Mesenchymal stem cell (in vitro differentiated cells and primary cell): ENCODE measurements at regions not wholly inside any gene's neighbourhood (a gene's known extent, or its start where the extent isn't known, plus 50 kb on each side); places are given as distances from the start of the nearest gene placed in this dataset.

Source experiments
- DNase-seq: peaks from one replicate; pipeline ENCODE4 v3.0.0-alpha.2; 2013
- H2AFZ ChIP-seq: one replicate; pipeline ENCODE4 v1.6.1; 2013; ENCODE audit warnings: low read depth, mild to moderate bottlenecking, control low read depth, inconsistent platforms, low read length, moderate library complexity
- H2AK5ac ChIP-seq: 2 replicates; pipeline ENCODE4 v1.6.1; 2013; ENCODE audit warnings: low read length, moderate library complexity, mild to moderate bottlenecking, inconsistent platforms; ENCODE audit not compliant: severe bottlenecking
- H2BK120ac ChIP-seq: one replicate; pipeline ENCODE4 v1.6.1; 2013; ENCODE audit warnings: low read depth, mild to moderate bottlenecking, inconsistent platforms, low read length, moderate library complexity
- H2BK12ac ChIP-seq, 2 experiments: one replicate each; pipeline ENCODE4 v1.6.1; 2013; ENCODE audit warnings: inconsistent platforms in 2 of 2, low read length in 2 of 2, mild to moderate bottlenecking in 2 of 2, moderate library complexity in 2 of 2, control low read depth in 1 of 2
- H2BK15ac ChIP-seq: one replicate; pipeline ENCODE4 v1.6.1; 2013; ENCODE audit warnings: mild to moderate bottlenecking, low read depth, inconsistent platforms; ENCODE audit not compliant: poor library complexity, severe bottlenecking
- H2BK5ac ChIP-seq: 2 replicates; pipeline ENCODE4 v1.6.1; 2013; ENCODE audit warnings: low read depth, mild to moderate bottlenecking, low read length, control low read depth, inconsistent platforms; ENCODE audit not compliant: poor library complexity, severe bottlenecking
- H3K14ac ChIP-seq, 2 experiments: one replicate each; pipeline ENCODE4 v1.6.1; 2013; ENCODE audit warnings: inconsistent platforms in 2 of 2, low read length in 2 of 2, control low read depth in 1 of 2, mild to moderate bottlenecking in 1 of 2, moderate library complexity in 1 of 2
- H3K18ac ChIP-seq, 2 experiments: one replicate each; pipeline ENCODE4 v1.6.1; 2013; ENCODE audit warnings: inconsistent platforms in 2 of 2, low read length in 2 of 2, control low read depth in 1 of 2, low read depth in 1 of 2, mild to moderate bottlenecking in 1 of 2
- H3K23ac ChIP-seq, 2 experiments: one replicate each; pipeline ENCODE4 v1.6.1; 2013; ENCODE audit warnings: inconsistent platforms in 2 of 2, low read length in 2 of 2, mild to moderate bottlenecking in 2 of 2, moderate library complexity in 2 of 2, control low read depth in 1 of 2
- H3K27ac ChIP-seq: 2 replicates; pipeline ENCODE4 v1.5.1; 2013; ENCODE audit warnings: mild to moderate bottlenecking, moderate library complexity, low read length, control low read depth, inconsistent platforms; ENCODE audit not compliant: poor library complexity, severe bottlenecking
- H3K27me3 ChIP-seq, 2 experiments: 2 replicates each; pipeline versions ENCODE4 v1.6.1 to v1.7.0; 2013; ENCODE audit warnings: low read length in 2 of 2, mild to moderate bottlenecking in 2 of 2, moderate library complexity in 2 of 2, control low read depth in 1 of 2, inconsistent platforms in 1 of 2; ENCODE audit not compliant: control insufficient read depth in 1 of 2, insufficient read depth in 1 of 2
- H3K36me3 ChIP-seq, 2 experiments: 2 replicates each; pipeline versions ENCODE4 v1.6.1 to v1.7.0; 2013; ENCODE audit warnings: low read length in 2 of 2, control low read depth in 1 of 2, inconsistent platforms in 1 of 2, low read depth in 1 of 2, mild to moderate bottlenecking in 1 of 2; ENCODE audit not compliant: insufficient read depth in 2 of 2, control insufficient read depth in 1 of 2
- H3K4ac ChIP-seq, 2 experiments: one replicate each; pipeline ENCODE4 v1.6.1; 2013; ENCODE audit warnings: inconsistent platforms in 2 of 2, low read length in 2 of 2, mild to moderate bottlenecking in 2 of 2, moderate library complexity in 2 of 2, control low read depth in 1 of 2, low read depth in 1 of 2
- H3K4me1 ChIP-seq: 2 replicates; pipeline ENCODE4 v1.6.1; 2013; ENCODE audit warnings: low read depth, low read length, control low read depth; ENCODE audit not compliant: control insufficient read depth, insufficient read depth
- H3K4me2 ChIP-seq: 2 replicates; pipeline ENCODE4 v1.6.1; 2013; ENCODE audit warnings: low read length, mild to moderate bottlenecking, inconsistent platforms; ENCODE audit not compliant: poor library complexity, severe bottlenecking
- H3K4me3 ChIP-seq, 2 experiments: 2 replicates each; pipeline versions ENCODE4 v1.5.1 to v1.7.0; 2013; ENCODE audit warnings: low read length in 2 of 2, mild to moderate bottlenecking in 2 of 2, control low read depth in 1 of 2, low read depth in 1 of 2; ENCODE audit not compliant: insufficient read depth in 1 of 2
- H3K79me1 ChIP-seq: replicated peaks from 2 replicates; pipeline ENCODE4 v1.6.1; 2013; ENCODE audit warnings: mild to moderate bottlenecking, control low read depth, low read length, inconsistent platforms; ENCODE audit not compliant: poor library complexity, severe bottlenecking
- H3K9ac ChIP-seq: 2 replicates; pipeline ENCODE4 v1.7.0; 2013; ENCODE audit warnings: mild to moderate bottlenecking, low read length, moderate library complexity
- H3K9me3 ChIP-seq: 2 replicates; pipeline ENCODE4 v1.7.0; 2013; ENCODE audit warnings: mild to moderate bottlenecking, low read length; ENCODE audit not compliant: control insufficient read depth
- H4K8ac ChIP-seq: one replicate; pipeline ENCODE4 v1.6.1; 2013; ENCODE audit warnings: inconsistent platforms, mild to moderate bottlenecking, low read length, moderate library complexity
- H4K91ac ChIP-seq: one replicate; pipeline ENCODE4 v1.6.1; 2013; ENCODE audit warnings: mild to moderate bottlenecking, low read length, inconsistent platforms
- WGBS: methylation state at CpG from one replicate; pipeline ENCODE4 v1.1.7; 2013; ENCODE audit warnings: mixed read lengths; 5-methylcytosine and 5-hydroxymethylcytosine counted together

DNA sequence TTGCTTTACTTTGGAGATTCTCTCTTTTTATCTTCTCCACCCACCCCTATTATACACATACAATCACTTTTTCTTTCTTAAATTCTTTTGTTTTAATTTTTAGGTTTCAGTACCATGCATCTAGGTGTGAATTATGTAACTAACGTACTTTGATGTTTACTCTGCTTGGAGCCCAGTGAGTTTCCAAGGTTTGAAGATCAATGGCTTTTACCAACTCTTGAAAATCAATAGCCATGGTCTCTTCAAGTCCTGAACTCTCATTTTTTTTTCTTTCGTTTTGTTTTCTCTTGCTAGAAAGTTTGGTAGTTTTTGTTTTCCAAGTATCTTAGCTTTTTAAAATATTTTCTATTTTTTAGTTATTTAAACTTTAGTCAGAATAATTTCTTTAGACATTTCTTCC lies 417.2 kb downstream of the ZBBX start:
- no peak overlapping the region for H4K91ac ChIP-seq
- 85% methylated on average over 1 of the region's 2 CpGs for WGBS
- H2BK5ac ChIP-seq: no peak overlapping the region

DNA sequence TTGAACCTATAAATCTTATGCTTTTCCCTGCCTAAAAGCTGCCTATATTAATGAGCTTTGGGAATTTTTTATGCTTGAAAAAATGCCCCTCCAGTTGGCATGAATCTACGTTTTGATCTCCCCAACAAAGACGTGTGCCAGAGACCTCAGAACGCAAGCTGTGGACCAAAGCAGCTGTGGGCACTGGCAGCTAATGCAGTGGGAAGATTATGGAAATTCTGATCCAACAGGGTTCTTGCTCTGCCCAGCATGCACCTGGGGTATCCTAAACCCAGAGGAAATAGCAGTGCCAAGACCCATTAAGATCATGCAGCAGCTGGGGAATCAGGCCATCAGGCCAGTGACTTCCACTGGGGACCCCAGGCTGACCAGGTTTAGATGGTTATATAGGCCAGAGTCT lies 423.0 kb downstream of the ZBBX start:
- no peak overlapping the region for H4K8ac ChIP-seq
- DNase-seq: no peak
- no peak overlapping the region for H3K18ac ChIP-seq
- H2AFZ ChIP-seq: no peak overlapping the region
- H2BK120ac ChIP-seq: no peak overlapping the region
- no peak overlapping the region for H4K91ac ChIP-seq
- H2BK15ac ChIP-seq: no peak overlapping the region
- H3K23ac ChIP-seq: no peak overlapping the region
- H3K9ac ChIP-seq: no peak overlapping the region
- H3K4me3 ChIP-seq: no peak overlapping the region
- no peak overlapping the region for H2BK12ac ChIP-seq
- no peak overlapping the region for H3K27ac ChIP-seq
- H3K36me3 ChIP-seq: no peaks in the 10 kb centered on the region
- no peak overlapping the region for H3K4me2 ChIP-seq
- H3K4ac ChIP-seq: no peak overlapping the region
- no peaks in the 10 kb centered on the region for H3K27me3 ChIP-seq
- H3K4me1 ChIP-seq: no peaks in the 10 kb centered on the region
- WGBS: 94% methylated on average over 3 of the region's 3 CpGs
- no peak overlapping the region for H2AK5ac ChIP-seq
- H3K14ac ChIP-seq: no peak overlapping the region
- no peak overlapping the region for H2BK5ac ChIP-seq
- peaks cover 7% of the 10 kb centered on the region for H3K9me3 ChIP-seq
- no peaks in the 10 kb centered on the region for H3K79me1 ChIP-seq

More for the DNA sequence above, 417.2 kb downstream of the ZBBX start:
- no peak overlapping the region for H2BK120ac ChIP-seq
- H3K36me3 ChIP-seq: no peaks in the 10 kb centered on the region
- H4K8ac ChIP-seq: no peak overlapping the region
- H2BK15ac ChIP-seq: no peak overlapping the region
- H3K14ac ChIP-seq: no peak overlapping the region
- no peak overlapping the region for H3K27ac ChIP-seq
- no peaks in the 10 kb centered on the region for H3K79me1 ChIP-seq
- no peak overlapping the region for H2AK5ac ChIP-seq
- H2AFZ ChIP-seq: no peak overlapping the region
- H3K27me3 ChIP-seq: no peaks in the 10 kb centered on the region
- no peak overlapping the region for H3K18ac ChIP-seq
- H3K4me1 ChIP-seq: no peaks in the 10 kb centered on the region
- no peak for DNase-seq
- H3K4ac ChIP-seq: no peak overlapping the region
- peaks cover 14% of the 10 kb centered on the region for H3K9me3 ChIP-seq
- H3K4me3 ChIP-seq: no peak overlapping the region
- no peak overlapping the region for H3K23ac ChIP-seq
- H2BK12ac ChIP-seq: no peak overlapping the region
- H3K9ac ChIP-seq: no peak overlapping the region
- no peak overlapping the region for H3K4me2 ChIP-seq

DNA sequence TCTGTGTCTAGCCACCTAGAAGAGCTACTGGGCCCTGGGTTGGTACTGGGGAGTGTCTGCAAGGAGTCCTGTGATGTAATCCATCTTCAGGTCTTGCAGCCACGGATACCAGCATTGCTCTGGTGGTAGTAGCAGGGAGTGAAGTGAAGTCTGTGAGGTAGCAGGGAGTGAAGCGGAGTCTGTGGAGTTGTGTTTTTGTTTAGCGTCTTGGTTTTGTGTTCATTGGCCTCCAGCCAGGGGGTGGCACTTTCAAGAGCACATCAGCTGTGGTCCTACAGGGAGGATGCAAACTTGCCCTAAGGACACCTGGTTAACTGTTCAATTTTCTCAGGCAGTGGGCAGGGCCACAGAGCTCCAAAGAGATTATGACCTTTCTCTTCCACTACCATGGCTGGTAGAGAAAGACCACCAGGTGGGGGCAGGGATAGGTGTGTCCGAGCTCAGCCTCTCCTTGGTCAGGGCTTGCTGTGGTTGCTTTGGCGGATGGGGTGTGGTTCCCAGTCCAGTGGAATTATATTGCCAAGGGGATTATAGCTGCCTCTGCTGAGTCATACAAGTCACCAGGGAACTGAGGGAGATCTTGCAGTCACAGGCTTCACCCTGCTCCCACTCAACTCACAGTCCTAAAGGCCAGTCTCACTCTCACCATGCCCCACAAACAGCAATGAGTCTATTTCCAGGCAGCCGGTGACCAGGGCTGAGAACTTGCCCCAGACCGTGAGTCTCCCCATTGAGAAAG lies 424.7 kb downstream of the ZBBX start:
- no peak overlapping the region for H3K4ac ChIP-seq
- no peak overlapping the region for H2BK15ac ChIP-seq
- no peaks in the 10 kb centered on the region for H3K27me3 ChIP-seq
- H3K23ac ChIP-seq: no peak overlapping the region
- H4K91ac ChIP-seq: no peak overlapping the region
- no peaks in the 10 kb centered on the region for H3K79me1 ChIP-seq
- H3K9me3 ChIP-seq: peaks cover 10% of the 10 kb centered on the region
- no peak for DNase-seq
- H3K9ac ChIP-seq: no peak overlapping the region
- no peak overlapping the region for H3K14ac ChIP-seq
- H3K36me3 ChIP-seq: no peaks in the 10 kb centered on the region
- no peaks in the 10 kb centered on the region for H3K4me1 ChIP-seq
- no peak overlapping the region for H2BK120ac ChIP-seq
- H3K27ac ChIP-seq: no peak overlapping the region
- no peak overlapping the region for H3K4me2 ChIP-seq
- H4K8ac ChIP-seq: no peak overlapping the region
- H2AK5ac ChIP-seq: no peak overlapping the region
- no peak overlapping the region for H3K18ac ChIP-seq
- H2AFZ ChIP-seq: no peak overlapping the region
- no peak overlapping the region for H3K4me3 ChIP-seq
- H2BK12ac ChIP-seq: no peak overlapping the region
- WGBS: 89% methylated on average over 7 of the region's 7 CpGs
- H2BK5ac ChIP-seq: no peak overlapping the region

DNA sequence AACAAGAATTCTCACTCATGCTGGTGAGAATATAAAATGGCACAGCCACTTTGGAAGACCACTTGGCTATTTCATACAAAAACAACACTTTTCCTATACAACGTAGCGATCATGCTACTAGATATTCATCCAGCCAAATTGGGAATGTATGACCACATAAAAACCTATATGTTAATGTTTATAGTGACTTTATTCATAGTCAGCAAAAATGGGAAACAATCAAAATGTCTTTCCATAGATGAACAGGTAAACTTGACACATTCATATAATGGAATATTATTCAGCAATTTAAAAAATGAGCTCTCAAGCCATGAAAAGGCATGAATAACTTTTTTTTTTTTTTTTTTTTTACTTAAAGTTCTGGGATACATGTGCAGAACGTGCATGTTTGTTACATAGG lies 445.2 kb downstream of the ZBBX start:
- Histone ChIP-seq H2BK15ac (no peak overlapping the region), H3K27me3 (no peaks in the 10 kb centered on the region), H2BK5ac (no peak overlapping the region), H3K36me3 (no peaks in the 10 kb centered on the region), H3K4me2 (no peak overlapping the region), H4K91ac (no peak overlapping the region), H3K4me3 (no peak overlapping the region), H3K4ac (no peak overlapping the region), H3K9ac (no peak overlapping the region), H2AFZ (no peak overlapping the region), H3K14ac (no peak overlapping the region), H3K27ac (no peak overlapping the region), H3K23ac (no peak overlapping the region), H2BK120ac (no peak overlapping the region), H3K18ac (no peak overlapping the region), H4K8ac (no peak overlapping the region), H3K79me1 (no peaks in the 10 kb centered on the region), H2BK12ac (no peak overlapping the region), H3K9me3 (peaks cover 11% of the 10 kb centered on the region), H3K4me1 (no peaks in the 10 kb centered on the region), H2AK5ac (no peak overlapping the region)
- no CpG with 5 or more reads among the region's 3 CpGs for WGBS
- no peak for DNase-seq
